Neuronal stem cell (in vitro differentiated cells): ENCODE measurements at regions not wholly inside any gene's neighbourhood (a gene's known extent, or its start where the extent isn't known, plus 50 kb on each side); places are given as distances from the start of the nearest gene placed in this dataset.

Experiments
- DNase-seq: peaks from one replicate; pipeline ENCODE4 v3.0.0-alpha.2; 2013; ENCODE audit warnings: low spot score
- H2AFZ ChIP-seq: one replicate; pipeline ENCODE4 v1.6.1; 2013; ENCODE audit warnings: mild to moderate bottlenecking, low read length, inconsistent platforms
- H2AK5ac ChIP-seq: 2 replicates; pipeline ENCODE4 v1.6.1; 2013; ENCODE audit warnings: low read depth, mild to moderate bottlenecking, inconsistent platforms, low read length, moderate library complexity, mixed read lengths
- H2BK120ac ChIP-seq: 2 replicates; pipeline ENCODE4 v1.6.1; 2013; ENCODE audit warnings: low read depth, mild to moderate bottlenecking, inconsistent platforms, low read length, moderate library complexity, mixed read lengths
- H2BK12ac ChIP-seq: one replicate; pipeline ENCODE4 v1.6.1; 2013; ENCODE audit warnings: low read length, inconsistent platforms
- H2BK15ac ChIP-seq: 2 replicates; pipeline ENCODE4 v1.6.1; 2013; ENCODE audit warnings: mild to moderate bottlenecking, low read length, inconsistent platforms, mixed read lengths
- H2BK5ac ChIP-seq: one replicate; pipeline ENCODE4 v1.6.1; 2013; ENCODE audit warnings: inconsistent platforms, mild to moderate bottlenecking, low read length, moderate library complexity
- H3K14ac ChIP-seq: one replicate; pipeline ENCODE4 v1.6.1; 2013; ENCODE audit warnings: low read length, inconsistent platforms
- H3K18ac ChIP-seq: 2 replicates; pipeline ENCODE4 v1.6.1; 2013; ENCODE audit warnings: low read length, inconsistent platforms
- H3K23ac ChIP-seq: 2 replicates; pipeline ENCODE4 v1.6.1; 2013; ENCODE audit warnings: low read depth, mild to moderate bottlenecking, mixed read lengths, low read length, inconsistent platforms; ENCODE audit not compliant: poor library complexity
- H3K27ac ChIP-seq: replicated peaks from 3 replicates; pipeline ENCODE4 v1.5.1; 2013; ENCODE audit warnings: low read length, inconsistent platforms
- H3K27me3 ChIP-seq, 3 experiments: 2 replicates each; pipeline ENCODE4 v1.6.1; 2013; ENCODE audit warnings: low read length in 3 of 3, mild to moderate bottlenecking in 2 of 3, inconsistent platforms in 1 of 3, low read depth in 1 of 3, mixed read lengths in 1 of 3, moderate library complexity in 1 of 3; ENCODE audit not compliant: control insufficient read depth in 3 of 3, insufficient read depth in 3 of 3
- H3K36me3 ChIP-seq, 2 donors: replicated peaks in 1 of 2; 2 replicates each; pipeline ENCODE4 v1.6.1; 2013; ENCODE audit warnings: low read length in 2 of 2; ENCODE audit not compliant: control insufficient read depth in 2 of 2, insufficient read depth in 2 of 2
- H3K4ac ChIP-seq: 2 replicates; pipeline ENCODE4 v1.6.1; 2013; ENCODE audit warnings: inconsistent platforms, mild to moderate bottlenecking, low read length, moderate library complexity
- H3K4me1 ChIP-seq, 2 donors: 1 replicate in 1 of 2; 2 replicates in 1 of 2; pipeline ENCODE4 v1.6.1; 2013; ENCODE audit warnings: low read length in 2 of 2, low read depth in 1 of 2; ENCODE audit not compliant: control insufficient read depth in 2 of 2, insufficient read depth in 1 of 2
- H3K4me2 ChIP-seq: one replicate; pipeline ENCODE4 v1.6.1; 2013; ENCODE audit warnings: mild to moderate bottlenecking, low read length, inconsistent platforms; ENCODE audit not compliant: insufficient read depth, poor library complexity, severe bottlenecking
- H3K4me3 ChIP-seq, 2 donors: 2 replicates each; pipeline ENCODE4 v1.5.1; 2013; ENCODE audit warnings: low read length in 2 of 2, mild to moderate bottlenecking in 2 of 2, inconsistent platforms in 1 of 2, moderate library complexity in 1 of 2
- H3K79me1 ChIP-seq: one replicate; pipeline ENCODE4 v1.6.1; 2013; ENCODE audit warnings: low read depth, mild to moderate bottlenecking, inconsistent platforms, low read length, moderate library complexity
- H3K9ac ChIP-seq: one replicate; pipeline ENCODE4 v1.6.1; 2013; ENCODE audit warnings: mild to moderate bottlenecking, low read depth, low read length, inconsistent platforms; ENCODE audit not compliant: poor library complexity
- H3K9me3 ChIP-seq, 2 donors: replicated peaks in 1 of 2; 2 replicates each; pipeline versions ENCODE3 to v1.6.1; 2013; ENCODE audit warnings: low read length in 2 of 2, mild to moderate bottlenecking in 2 of 2, inconsistent platforms in 1 of 2, low read depth in 1 of 2, mixed read lengths in 1 of 2, moderate library complexity in 1 of 2; ENCODE audit not compliant: control insufficient read depth in 2 of 2, insufficient read depth in 1 of 2
- H4K8ac ChIP-seq: one replicate; pipeline ENCODE4 v1.6.1; 2013; ENCODE audit warnings: low read depth, mild to moderate bottlenecking, inconsistent platforms, low read length, moderate library complexity
- H4K91ac ChIP-seq: one replicate; pipeline ENCODE4 v1.6.1; 2013; ENCODE audit warnings: low read length, low read depth, mild to moderate bottlenecking, inconsistent platforms; ENCODE audit not compliant: poor library complexity
- WGBS, 2 donors: extraction: QIAGEN DNeasy Blood & Tissue Kit; methylation state at CpG; one replicate each; pipeline ENCODE4 v1.1.7; 2013; ENCODE audit warnings: missing lambda C conversion rate in 2 of 2, mixed read lengths in 1 of 2; ENCODE audit not compliant: insufficient read length in 2 of 2, insufficient replicate concordance in 1 of 2; ENCODE audit errors: extremely low coverage in 2 of 2; 5-methylcytosine and 5-hydroxymethylcytosine counted together

DNA sequence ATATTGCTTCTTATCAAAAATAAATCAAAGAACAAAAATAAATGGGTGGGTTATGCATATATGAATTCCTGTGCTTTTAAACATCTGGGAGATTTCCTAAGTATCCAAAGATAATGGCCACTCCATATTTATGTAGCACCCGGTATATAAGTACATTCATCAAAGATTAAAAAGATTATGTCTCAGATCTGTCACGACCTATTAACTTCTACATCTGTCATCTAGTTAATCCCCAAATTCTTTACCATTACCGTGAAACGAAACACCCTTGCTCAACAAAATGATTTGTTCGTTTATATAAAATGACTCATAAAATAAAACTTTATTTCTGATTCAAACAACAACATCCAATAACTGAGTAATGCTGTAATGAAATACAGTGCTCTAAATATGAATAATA lies 64.8 kb upstream of the FOXQ1 start:
- no peak overlapping the region for H3K9ac ChIP-seq
- H3K23ac ChIP-seq = no peak overlapping the region
- no peak overlapping the region for H2AFZ ChIP-seq
- H2BK15ac ChIP-seq = no peak overlapping the region
- no peak overlapping the region for H3K4me2 ChIP-seq
- no peak overlapping the region for H4K8ac ChIP-seq
- peaks cover 0 to 6% (median 1%) of the 10 kb centered on the region in 3 experiments for H3K27me3 ChIP-seq
- no peak overlapping the region for H2BK12ac ChIP-seq
- H3K4ac ChIP-seq = no peak overlapping the region
- no peak overlapping the region for H2BK5ac ChIP-seq
- no peak overlapping the region for H3K4me3 ChIP-seq
- no peaks in the 10 kb centered on the region for H3K79me1 ChIP-seq
- no peaks in the 10 kb centered on the region for H3K36me3 ChIP-seq
- no CpG with 5 or more reads among the region's 5 CpGs for WGBS, 2 donors
- H3K4me1 ChIP-seq = no peaks in the 10 kb centered on the region
- H4K91ac ChIP-seq = no peak overlapping the region
- DNase-seq = no peak
- H3K18ac ChIP-seq = no peak overlapping the region
- no peak overlapping the region for H2BK120ac ChIP-seq
- no peaks in the 10 kb centered on the region for H3K9me3 ChIP-seq
- H3K14ac ChIP-seq = no peak overlapping the region
- H3K27ac ChIP-seq = no peak overlapping the region
- H2AK5ac ChIP-seq = no peak overlapping the region

GRCh38 chr6:1244941-1245340 lies 67.0 kb upstream of the FOXQ1 start:
- Histone ChIP-seq H3K27me3 (peaks cover 0 to 6% (median 0%) of the 10 kb centered on the region in 3 experiments), H2AFZ (no peak overlapping the region), H4K8ac (no peak overlapping the region), H3K9me3 (no peaks in the 10 kb centered on the region), H3K36me3 (no peaks in the 10 kb centered on the region), H3K4me2 (no peak overlapping the region), H3K23ac (no peak overlapping the region), H2BK15ac (peak overlapping the region; percentile 22), H3K14ac (no peak overlapping the region), H3K79me1 (no peaks in the 10 kb centered on the region), H3K4ac (no peak overlapping the region), H2BK12ac (no peak overlapping the region), H3K9ac (no peak overlapping the region), H2BK5ac (no peak overlapping the region), H2AK5ac (no peak overlapping the region), H3K18ac (no peak overlapping the region), H3K4me1 (no peaks in the 10 kb centered on the region), H2BK120ac (no peak overlapping the region), H3K4me3 (no peak overlapping the region), H3K27ac (no peak overlapping the region), H4K91ac (no peak overlapping the region)
- no CpG with 5 or more reads among the region's 16 CpGs for WGBS, 2 donors
- DNase-seq = no peak

DNA sequence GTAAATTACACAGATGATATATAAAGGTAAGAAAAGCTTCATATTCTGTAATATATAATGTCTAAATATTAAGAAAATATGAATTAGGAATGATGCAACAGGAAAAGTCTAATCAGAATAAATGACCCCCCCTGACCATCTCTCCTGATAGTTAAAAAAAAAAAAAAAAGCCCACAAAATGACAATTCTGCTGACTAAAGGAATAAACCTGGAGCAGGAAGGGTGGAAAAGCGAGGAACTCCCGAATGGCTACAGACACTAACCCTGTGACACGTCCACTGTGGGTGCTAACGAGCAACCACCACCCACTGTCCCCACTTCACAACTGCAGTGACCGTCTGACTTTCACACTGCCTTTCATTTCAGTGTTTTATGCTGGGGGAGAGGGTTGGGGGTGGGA lies 67.6 kb upstream of the FOXQ1 start:
- Histone ChIP-seq H3K14ac (no peak overlapping the region), H3K9me3 (no peaks in the 10 kb centered on the region), H3K4me2 (no peak overlapping the region), H3K79me1 (no peaks in the 10 kb centered on the region), H3K4me1 (no peaks in the 10 kb centered on the region), H3K4ac (no peak overlapping the region), H2BK12ac (no peak overlapping the region), H2AFZ (no peak overlapping the region), H4K8ac (no peak overlapping the region), H2BK15ac (peak overlapping the region; percentile 22), H3K27me3 (peaks cover 0 to 6% (median 0%) of the 10 kb centered on the region in 3 experiments), H3K9ac (no peak overlapping the region), H2BK120ac (no peak overlapping the region), H3K4me3 (no peak overlapping the region), H3K18ac (no peak overlapping the region), H2BK5ac (no peak overlapping the region), H2AK5ac (no peak overlapping the region), H3K36me3 (no peaks in the 10 kb centered on the region), H3K27ac (no peak overlapping the region), H3K23ac (no peak overlapping the region), H4K91ac (no peak overlapping the region)
- no CpG with 5 or more reads among the region's 5 CpGs for WGBS, 2 donors
- DNase-seq = no peak

DNA sequence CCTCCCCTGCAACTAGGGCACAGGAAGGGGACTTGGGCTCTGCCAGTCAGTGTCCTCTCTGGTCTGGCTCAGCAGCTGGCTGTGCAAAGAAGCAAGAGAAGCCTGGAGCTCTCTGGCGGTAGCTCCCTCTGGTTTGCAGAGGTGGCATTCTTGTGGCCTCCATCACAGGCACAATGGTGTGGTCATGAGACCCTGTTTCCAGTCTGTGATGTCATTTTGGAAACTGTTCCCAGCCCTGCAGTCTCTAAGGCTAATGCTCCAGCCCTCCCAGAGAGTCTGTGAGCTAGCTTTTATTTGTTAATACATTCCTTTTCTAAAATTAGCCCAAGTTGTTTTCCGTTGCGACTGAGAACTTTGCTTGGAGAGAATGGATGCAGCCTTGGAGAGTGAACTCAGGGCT lies 69.5 kb upstream of the FOXQ1 start:
- DNase-seq = no peak
- Histone ChIP-seq H3K27ac (no peak overlapping the region), H3K4me3 (no peak overlapping the region)

More for the DNA sequence above, 69.5 kb upstream of the FOXQ1 start:
- Histone ChIP-seq H3K4me2 (no peak overlapping the region), H2BK120ac (no peak overlapping the region), H2AK5ac (no peak overlapping the region), H3K18ac (no peak overlapping the region), H2BK5ac (no peak overlapping the region), H3K9ac (no peak overlapping the region), H2AFZ (no peak overlapping the region), H3K36me3 (no peaks in the 10 kb centered on the region), H4K91ac (no peak overlapping the region), H4K8ac (no peak overlapping the region), H3K79me1 (no peaks in the 10 kb centered on the region), H3K14ac (no peak overlapping the region), H2BK12ac (no peak overlapping the region), H3K23ac (no peak overlapping the region), H3K27me3 (peaks cover 0 to 6% (median 0%) of the 10 kb centered on the region in 3 experiments), H3K4ac (no peak overlapping the region), H2BK15ac (no peak overlapping the region), H3K4me1 (no peaks in the 10 kb centered on the region), H3K9me3 (no peaks in the 10 kb centered on the region)
- no CpG with 5 or more reads among the region's 3 CpGs for WGBS, 2 donors
